IMR-90 (cell line): ENCODE measurements at regions not wholly inside any gene's neighbourhood (a gene's known extent, or its start where the extent isn't known, plus 50 kb on each side); places are given as distances from the start of the nearest gene placed in this dataset.

ENCODE experiments used
- ATAC-seq: fragments of 200-7000 bp; cut with Tn5 transposase; 2 replicates; pipeline ENCODE4 v1.9.1; 2020; ENCODE audit warnings: low read depth, mild to moderate bottlenecking, moderate library complexity
- BruUV-seq: library from RNA; stranded (reverse); fragments of 400-500 nt; replicated peaks from 2 replicates; lab custom pipeline; 2021; lab: Mats Ljungman, UMichigan
- CTCF ChIA-PET: fragments of 300-600 bp; formaldehyde crosslinking; extraction: SDS; loops from one replicate; lab custom pipeline; 2021; ENCODE audit warnings: antibody characterized with exemption; lab: Yijun Ruan, JAX
- POLR2A ChIA-PET: fragments of 300-600 bp; sonication (Branson Sonifier 250); formaldehyde crosslinking; loops from one replicate; lab custom pipeline; 2022; ENCODE audit warnings: antibody characterized with exemption; ENCODE audit not compliant: unreplicated experiment; lab: Charles Lee
- DNase-seq: peaks from one replicate; pipeline ENCODE4 v3.0.0; 2013
- H2AFZ ChIP-seq: replicated peaks from 2 replicates; pipeline ENCODE3; 2013; ENCODE audit warnings: low read length, mild to moderate bottlenecking; ENCODE audit not compliant: poor library complexity
- H2AK5ac ChIP-seq: 2 replicates; pipeline ENCODE4 v1.6.1; 2013; ENCODE audit warnings: low read depth, low read length, inconsistent platforms
- H2AK9ac ChIP-seq: replicated peaks from 2 replicates; pipeline ENCODE3; 2013; ENCODE audit warnings: mild to moderate bottlenecking, low read depth, low read length, moderate library complexity; ENCODE audit not compliant: poor library complexity
- H2BK120ac ChIP-seq: 2 replicates; pipeline ENCODE4 v1.6.1; 2013; ENCODE audit warnings: low read depth, low read length, inconsistent platforms
- H2BK15ac ChIP-seq: 3 replicates; pipeline ENCODE4 v1.6.1; 2013; ENCODE audit warnings: low read depth, low read length, inconsistent platforms
- H2BK20ac ChIP-seq: 2 replicates; pipeline ENCODE4 v1.6.1; 2013; ENCODE audit warnings: low read depth, mild to moderate bottlenecking, inconsistent platforms, low read length, moderate library complexity
- H2BK5ac ChIP-seq: 2 replicates; pipeline ENCODE4 v1.6.1; 2013; ENCODE audit warnings: mild to moderate bottlenecking, low read depth, low read length, inconsistent platforms; ENCODE audit not compliant: poor library complexity, severe bottlenecking
- H3K14ac ChIP-seq: replicated peaks from 2 replicates; pipeline ENCODE4 v1.6.1; 2013; ENCODE audit warnings: low read depth, low read length, inconsistent platforms
- H3K18ac ChIP-seq: 2 replicates; pipeline ENCODE4 v1.6.1; 2013; ENCODE audit warnings: low read depth, low read length, control low read depth
- H3K23ac ChIP-seq: 2 replicates; pipeline ENCODE4 v1.6.1; 2013; ENCODE audit warnings: low read depth, low read length, inconsistent platforms
- H3K27ac ChIP-seq: 2 replicates; pipeline ENCODE4 v1.5.1; 2013; ENCODE audit warnings: mild to moderate bottlenecking, control low read depth, low read length; ENCODE audit not compliant: insufficient read depth
- H3K27me3 ChIP-seq: 2 replicates; pipeline ENCODE4 v1.6.1; 2013; ENCODE audit warnings: low read length; ENCODE audit not compliant: control insufficient read depth, insufficient read depth
- H3K36me3 ChIP-seq: 2 replicates; pipeline ENCODE4 v1.6.1; 2013; ENCODE audit warnings: low read length, mixed read lengths; ENCODE audit not compliant: control insufficient read depth, insufficient read depth
- H3K4ac ChIP-seq: 2 replicates; pipeline ENCODE4 v1.6.1; 2013; ENCODE audit warnings: low read depth, low read length, inconsistent platforms
- H3K4me1 ChIP-seq: 2 replicates; pipeline ENCODE4 v1.6.1; 2013; ENCODE audit warnings: low read length, mixed read lengths; ENCODE audit not compliant: control insufficient read depth, insufficient read depth
- H3K4me2 ChIP-seq: 2 replicates; pipeline ENCODE4 v1.6.1; 2013; ENCODE audit warnings: low read depth, mild to moderate bottlenecking, control low read depth, low read length, moderate library complexity
- H3K4me3 ChIP-seq: 2 replicates; pipeline ENCODE4 v1.5.1; 2013; ENCODE audit warnings: low read depth, mild to moderate bottlenecking, control low read depth, low read length, moderate library complexity; ENCODE audit not compliant: insufficient read depth
- H3K56ac ChIP-seq: 2 replicates; pipeline ENCODE4 v1.6.1; 2013; ENCODE audit warnings: low read length, inconsistent platforms; ENCODE audit not compliant: insufficient read depth; ENCODE audit errors: extremely low read depth
- H3K79me1 ChIP-seq, 2 experiments: 2 replicates each; pipeline ENCODE4 v1.6.1; 2013; ENCODE audit warnings: low read length in 2 of 2, inconsistent platforms in 1 of 2, low read depth in 1 of 2
- H3K9ac ChIP-seq: 2 replicates; pipeline ENCODE4 v1.6.1; 2013; ENCODE audit warnings: low read depth, low read length, control low read depth
- H3K9me1 ChIP-seq: 2 replicates; pipeline ENCODE4 v1.6.1; 2013; ENCODE audit warnings: low read length, inconsistent platforms; ENCODE audit not compliant: insufficient read depth
- H3K9me3 ChIP-seq: 2 replicates; pipeline ENCODE4 v1.6.1; 2013; ENCODE audit warnings: low read length; ENCODE audit not compliant: control insufficient read depth, insufficient read depth
- H4K20me1 ChIP-seq: 2 replicates; pipeline ENCODE4 v1.6.1; 2013; ENCODE audit warnings: low read length, inconsistent platforms; ENCODE audit not compliant: insufficient read depth
- H4K5ac ChIP-seq: 2 replicates; pipeline ENCODE4 v1.6.1; 2013; ENCODE audit warnings: mild to moderate bottlenecking, low read depth, low read length, control low read depth
- H4K8ac ChIP-seq, 2 experiments: 2 replicates each; pipeline ENCODE4 v1.6.1; 2013; ENCODE audit warnings: low read depth in 2 of 2, low read length in 2 of 2, control low read depth in 1 of 2, inconsistent platforms in 1 of 2
- H4K91ac ChIP-seq: 2 replicates; pipeline ENCODE4 v1.6.1; 2013; ENCODE audit warnings: low read depth, low read length, inconsistent platforms; ENCODE audit not compliant: insufficient read depth
- BHLHE40 ChIP-seq: fragments of 150-350 bp; IDR thresholded peaks from 2 replicates; pipeline ENCODE4 v1.6.1; 2016; ENCODE audit warnings: mild to moderate bottlenecking, low read depth, low read length
- MXI1 ChIP-seq: IDR thresholded peaks from 2 replicates; pipeline ENCODE4 v1.6.1; 2012; ENCODE audit warnings: low read depth, mild to moderate bottlenecking, low read length, moderate library complexity, borderline replicate concordance
- NFE2L2 ChIP-seq: fragments of 150-350 bp; IDR thresholded peaks from 2 replicates; pipeline ENCODE4 v1.6.1; 2016; ENCODE audit warnings: low read depth, mild to moderate bottlenecking, low read length
- WGBS, 2 experiments: methylation state at CpG; one replicate each; pipeline versions ENCODE4 v1.1.5 to v1.1.7; 2013; ENCODE audit warnings: missing lambda C conversion rate in 2 of 2; ENCODE audit not compliant: insufficient read length in 1 of 2; ENCODE audit errors: extremely low coverage in 2 of 2; 5-methylcytosine and 5-hydroxymethylcytosine counted together
- dilution Hi-C: fragments of 300-500 bp; cut with HindIII; formaldehyde crosslinking; loops from one replicate; pipeline ENCODE4 v1.14.3; 2018; ENCODE audit warnings: low sequenced_read_pairs; ENCODE audit not compliant: unreplicated experiment
- in situ Hi-C: fragments of 300-500 bp; cut with MboI; formaldehyde crosslinking; loops from 3 replicates; pipeline ENCODE4 v1.14.3; 2019; ENCODE audit warnings: low sequenced_read_pairs, inconsistent platforms, mixed read lengths
- intact Hi-C: fragments of 100-400 bp; cut with micrococcal nuclease; formaldehyde crosslinking; loops from 2 replicates; pipeline ENCODE4 v1.10.0; 2022

GRCh38 chr14:53871011-53871410, 85.6 kb downstream of the BMP4 start:
- no TSS peak for BruUV-seq
- no peaks in the 10 kb centered on the region for H3K4me1 ChIP-seq
- no peak overlapping the region for H2BK15ac ChIP-seq
- no peak overlapping the region for H2AK9ac ChIP-seq
- H3K36me3 ChIP-seq, result no peaks in the 10 kb centered on the region
- no peak overlapping the region for H3K4me3 ChIP-seq
- no peak overlapping the region for H3K4me2 ChIP-seq
- H3K23ac ChIP-seq, result no peak overlapping the region
- H4K91ac ChIP-seq, result no peak overlapping the region
- peaks cover 4% of the 10 kb centered on the region; the same call in 1 of the 2 replicates for H3K9me1 ChIP-seq
- H4K5ac ChIP-seq, result no peak overlapping the region
- peaks cover 2% of the 10 kb centered on the region; the same call in 1 of the 2 replicates for H3K27me3 ChIP-seq
- no peaks in the 10 kb centered on the region for H3K79me1 ChIP-seq
- H3K4ac ChIP-seq, result no peak overlapping the region
- intact Hi-C loops (no loop called here), in situ Hi-C loops (no loop called here), dilution Hi-C loops (no loop called here)
- H3K9me3 ChIP-seq, result no peaks in the 10 kb centered on the region
- no CpG with 5 or more reads among the region's 3 CpGs for WGBS, 2 experiments
- H2AK5ac ChIP-seq, result no peak overlapping the region
- ChIA-PET CTCF (no interaction called here), POLR2A (no interaction called here)
- no peak for TF ChIP-seq MXI1
- no peak for TF ChIP-seq NFE2L2
- TF ChIP-seq BHLHE40, result no peak
- ATAC-seq (no peak), DNase-seq (no peak)
- H4K20me1 ChIP-seq, result no peaks in the 10 kb centered on the region
- no peak overlapping the region for H4K8ac ChIP-seq
- no peak overlapping the region for H2BK20ac ChIP-seq
- no peak overlapping the region for H3K27ac ChIP-seq
- no peak overlapping the region for H2AFZ ChIP-seq
- no peak overlapping the region for H2BK5ac ChIP-seq
- H3K18ac ChIP-seq, result no peak overlapping the region; the same call in 1 of the 2 replicates
- H3K14ac ChIP-seq, result no peak overlapping the region
- no peak overlapping the region for H3K9ac ChIP-seq
- H2BK120ac ChIP-seq, result no peak overlapping the region
- H3K56ac ChIP-seq, result no peak overlapping the region
